ENCODE measurements at regions not wholly inside any gene's neighbourhood (a gene's known extent, or its start where the extent isn't known, plus 50 kb on each side); places are given as distances from the start of the nearest gene placed in this dataset.

DNA sequence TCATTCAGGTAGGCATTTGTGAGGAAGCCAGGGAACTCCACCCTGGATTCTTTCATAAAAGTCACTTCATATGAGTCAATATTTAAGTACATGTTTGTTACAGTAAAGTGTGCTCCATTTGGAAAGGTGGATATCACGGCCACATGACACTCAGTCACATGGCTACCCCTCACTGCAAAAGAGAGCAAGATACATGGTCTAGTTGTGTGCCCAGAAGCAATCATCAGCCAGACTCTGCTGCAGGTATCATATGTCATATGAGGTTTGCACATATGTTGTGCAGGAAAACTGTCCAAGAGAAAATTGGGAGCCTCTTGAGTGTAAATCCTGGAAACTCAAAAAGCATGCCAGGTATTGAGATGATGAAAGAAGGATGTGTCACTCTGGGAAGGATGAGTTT lies 55.0 kb upstream of the NMNAT3 start:
- TF ChIP-seq PAX5 (IDR thresholded peaks at IDR 0.05; ENCODE audit: insufficient read depth, low read length, severe bottlenecking) (no peak), POLR2AphosphoS5 (IDR thresholded peaks at IDR 0.05; ENCODE audit: low read depth, low read length) (no peak), POLR2A (IDR thresholded peaks at IDR 0.05; ENCODE audit: low read depth, low read length) (no peak), TAF1 (IDR thresholded peaks at IDR 0.05; ENCODE audit: low read depth, low read length) (no peak), SPI1 (IDR thresholded peaks at IDR 0.05; ENCODE audit: low read depth, low read length) (no peak)

All from GM12891 (cell line).